NCI-H82 (cell line): ENCODE measurements at regions not wholly inside any gene's neighbourhood (a gene's known extent, or its start where the extent isn't known, plus 50 kb on each side); places are given as distances from the start of the nearest gene placed in this dataset.
A peak's percentile ranks its signal among the peaks of the same experiment; 100 is the strongest.

Experiments
- DNase-seq: peaks from one replicate; lab custom pipeline; 2025; lab: John Stamatoyannopoulos, UW

DNA sequence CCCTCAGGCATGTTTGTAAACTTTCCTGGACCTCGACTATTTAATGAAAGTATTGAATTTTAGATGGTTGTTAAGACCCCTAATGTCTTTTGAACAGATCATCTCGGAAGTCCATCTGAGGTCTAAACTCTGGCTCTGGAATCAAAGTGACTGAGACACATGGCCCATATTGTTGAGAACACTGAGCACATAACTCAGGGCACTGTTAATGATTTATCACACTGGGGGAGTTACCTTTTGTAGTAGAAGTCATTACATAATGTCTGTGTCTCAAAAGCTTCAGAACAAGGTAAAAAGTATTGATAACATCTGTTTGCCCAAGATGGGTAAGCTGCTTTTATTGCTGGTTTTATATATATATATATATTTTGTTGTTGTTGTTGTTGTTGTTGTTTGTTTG is 103.4 kb upstream of the HS3ST1 start:
- no peak for DNase-seq

DNA sequence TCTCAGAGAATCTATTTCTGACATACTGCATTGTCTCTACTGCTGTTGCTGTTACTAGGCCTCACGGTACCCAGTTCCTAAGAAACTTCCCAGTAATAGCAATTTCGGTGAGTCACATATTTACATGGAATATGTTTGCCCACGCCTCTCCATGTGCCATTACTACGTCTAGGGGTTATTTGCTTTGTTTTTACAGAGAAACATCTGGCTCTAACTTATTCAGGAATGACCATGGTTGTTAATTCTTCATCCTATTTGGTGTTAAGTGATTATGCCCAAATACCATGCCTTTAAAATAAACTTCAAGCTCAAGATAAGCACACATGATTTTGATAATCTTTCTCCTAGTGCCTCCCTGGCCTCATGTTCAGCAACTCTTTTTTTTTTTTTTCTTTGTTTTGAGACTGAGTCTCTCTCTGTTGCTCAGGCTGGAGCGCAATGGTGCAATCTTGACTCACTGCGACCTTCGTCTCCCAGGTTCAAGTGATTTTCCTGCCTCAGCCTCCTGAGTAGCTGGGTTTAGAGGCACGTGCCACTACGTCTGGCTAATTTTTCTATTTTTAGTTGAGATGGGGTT is 101.0 kb upstream of the HS3ST1 start:
- no peak for DNase-seq

DNA sequence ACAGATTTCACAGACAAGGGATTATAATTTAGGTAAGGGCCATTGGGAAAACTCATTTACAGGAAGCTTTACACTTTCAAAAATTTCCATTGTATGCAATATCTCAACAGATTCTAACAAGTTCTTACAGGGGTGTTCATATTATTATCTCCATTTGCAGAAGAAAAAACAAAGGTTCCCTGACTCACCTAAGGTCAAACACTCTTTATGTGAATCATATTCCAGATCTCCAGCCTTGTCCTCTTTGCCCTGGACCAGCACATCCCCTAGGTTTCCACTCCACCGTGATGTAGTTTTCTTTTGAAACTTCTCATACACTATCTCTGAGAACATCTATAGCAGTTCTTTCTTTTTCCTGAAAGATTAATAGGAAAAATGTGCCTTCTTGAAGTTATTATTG is 96.4 kb upstream of the HS3ST1 start:
- DNase-seq = no peak

- DNase-seq = no peak
Observed at GRCh38 chr4:11518754-11519153, 90.1 kb upstream of the HS3ST1 start.

- peak; percentile 14 for DNase-seq
Observed at GRCh38 chr4:11514779-11515419, 86.2 kb upstream of the HS3ST1 start.

- no peak for DNase-seq
Observed at GRCh38 chr4:11514003-11514402, 85.3 kb upstream of the HS3ST1 start.

GRCh38 chr4:11512871-11513270 is 84.2 kb upstream of the HS3ST1 start:
- no peak for DNase-seq

DNA sequence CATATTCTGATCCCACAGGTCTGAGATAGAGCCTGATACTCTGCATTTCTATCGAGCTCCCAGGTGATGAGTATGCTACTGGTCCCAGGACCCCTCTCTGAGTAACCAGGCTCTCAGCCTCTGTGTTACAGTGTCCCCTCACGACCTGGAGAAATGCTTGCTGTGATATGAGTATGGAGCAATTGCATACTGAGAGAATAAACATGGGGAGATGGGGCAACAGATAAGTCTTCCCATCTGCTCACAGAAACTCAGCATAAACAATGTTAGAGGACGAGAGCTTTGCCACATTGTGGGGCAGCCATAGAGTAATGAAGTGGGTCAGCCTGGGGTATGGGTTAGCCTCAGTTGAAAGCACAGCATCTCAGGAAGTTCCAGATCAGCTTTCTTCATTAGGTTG is 82.6 kb upstream of the HS3ST1 start:
- no peak for DNase-seq

DNA sequence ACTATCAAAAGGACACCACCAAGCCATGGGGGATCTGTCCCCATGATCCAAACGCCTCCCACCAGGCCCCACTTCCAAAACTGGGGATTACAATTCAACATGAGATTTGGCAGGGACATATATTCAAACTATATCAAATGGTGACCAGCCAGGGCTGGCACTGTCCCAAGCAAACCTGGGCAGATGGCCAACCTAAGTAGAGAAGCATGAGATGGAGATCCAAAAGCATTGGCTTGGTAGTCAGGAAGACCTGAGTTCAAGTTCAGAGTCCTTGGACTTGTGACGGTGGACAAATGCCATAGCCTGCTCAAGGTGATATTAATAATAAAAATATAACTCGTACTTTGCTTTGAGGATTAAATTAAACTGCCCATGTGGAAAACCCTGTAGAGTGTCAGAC is 79.2 kb upstream of the HS3ST1 start:
- no peak for DNase-seq

- DNase-seq = no peak
Observed at GRCh38 chr4:11506194-11506593, 77.5 kb upstream of the HS3ST1 start.

- DNase-seq = no peak
Observed at GRCh38 chr4:11505221-11505971, 76.7 kb upstream of the HS3ST1 start.

GRCh38 chr4:11503166-11503565 is 74.5 kb upstream of the HS3ST1 start:
- DNase-seq = no peak

- no peak for DNase-seq
Observed at GRCh38 chr4:11497972-11498371, 69.3 kb upstream of the HS3ST1 start.

DNA sequence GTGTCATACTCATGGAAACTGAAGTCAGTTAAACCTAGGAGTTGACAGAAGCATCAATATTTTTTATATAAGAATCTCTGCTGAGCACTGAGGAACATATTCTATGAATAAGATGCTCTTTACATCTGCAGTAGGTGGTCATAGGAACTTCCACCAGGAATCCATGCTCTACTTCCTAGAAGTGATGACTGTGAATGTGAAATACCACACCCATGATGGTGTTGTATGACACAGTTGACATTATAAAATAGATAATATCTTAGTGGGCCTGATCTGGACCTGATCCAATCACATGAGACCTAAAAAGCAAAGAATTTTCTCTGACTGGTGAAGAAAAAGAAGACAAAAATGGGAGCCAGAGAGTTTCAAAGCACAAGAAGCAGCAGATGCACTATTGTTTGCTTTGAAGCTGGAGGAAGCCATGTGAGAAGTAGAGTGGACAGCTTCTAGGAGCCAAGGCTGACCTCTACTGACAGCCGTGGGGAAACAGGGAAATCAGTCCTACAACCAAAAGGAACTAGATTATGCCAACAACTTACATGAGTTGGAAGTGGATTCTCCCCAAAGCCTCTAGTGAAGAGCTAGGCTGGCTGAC is 68.6 kb upstream of the HS3ST1 start:
- DNase-seq = no peak

DNA sequence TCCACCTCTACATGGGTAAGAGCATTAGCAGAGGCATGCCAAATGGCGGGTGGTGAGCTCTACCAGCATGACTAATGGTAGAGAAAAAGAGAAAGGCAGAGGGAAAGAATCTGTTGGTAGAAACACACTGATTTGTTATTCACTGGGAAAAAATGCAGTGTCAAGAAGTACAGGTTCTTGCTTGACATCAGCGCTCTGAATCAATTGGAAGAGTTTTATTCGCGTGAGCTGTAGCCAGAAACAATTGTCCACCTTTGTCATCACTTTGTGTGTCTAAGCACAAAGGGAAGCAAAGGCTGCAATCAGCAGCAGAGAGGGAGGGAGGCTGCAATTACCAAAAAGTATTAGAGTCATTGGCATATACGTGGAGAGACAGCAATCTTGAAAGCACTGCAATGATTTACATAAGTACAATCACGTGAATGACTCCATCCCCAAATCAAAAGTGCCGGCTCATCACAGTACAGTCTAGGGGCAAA is 67.7 kb upstream of the HS3ST1 start:
- DNase-seq = no peak

DNA sequence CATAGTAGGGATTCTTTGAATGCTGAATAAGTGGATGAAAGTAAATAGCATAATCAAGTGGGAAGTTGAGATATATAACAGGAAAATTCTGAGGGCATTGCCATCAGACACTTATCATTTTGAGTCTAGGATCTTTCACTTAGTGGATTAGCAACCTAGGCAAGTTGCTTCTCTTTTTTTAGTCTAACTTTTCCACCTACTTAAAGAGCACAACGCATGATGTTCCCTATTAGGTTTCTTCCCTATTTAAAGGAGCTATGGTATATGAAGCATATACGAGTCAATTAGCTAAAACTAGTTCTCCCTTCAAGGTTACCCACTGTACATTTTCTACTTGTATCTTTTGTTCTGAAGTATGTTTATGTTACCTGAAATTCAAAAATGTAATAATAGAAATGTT is 67.1 kb upstream of the HS3ST1 start:
- DNase-seq = no peak

DNA sequence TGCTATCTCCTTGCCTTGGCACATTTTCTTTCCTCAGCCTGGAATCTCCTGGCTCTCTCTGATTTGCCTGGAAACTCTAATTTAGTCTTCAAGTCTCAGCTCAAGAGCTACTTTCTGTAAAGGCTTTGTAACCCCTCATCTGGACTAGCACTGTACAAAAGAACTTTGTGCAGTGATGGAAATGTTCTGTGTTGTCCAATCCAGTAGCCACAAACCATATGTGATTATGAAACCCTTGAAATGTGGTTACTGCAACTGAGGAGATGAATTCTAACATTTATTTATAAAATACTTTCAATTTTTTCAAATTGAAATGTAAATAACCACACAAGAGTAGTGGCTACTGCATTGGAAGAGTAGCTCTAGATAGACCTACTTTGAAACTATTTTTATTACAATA is 66.6 kb upstream of the HS3ST1 start:
- DNase-seq = no peak

GRCh38 chr4:11494232-11494631 is 65.5 kb upstream of the HS3ST1 start:
- no peak for DNase-seq

- DNase-seq = no peak
Observed at GRCh38 chr4:11489453-11490083, 60.9 kb upstream of the HS3ST1 start.

DNA sequence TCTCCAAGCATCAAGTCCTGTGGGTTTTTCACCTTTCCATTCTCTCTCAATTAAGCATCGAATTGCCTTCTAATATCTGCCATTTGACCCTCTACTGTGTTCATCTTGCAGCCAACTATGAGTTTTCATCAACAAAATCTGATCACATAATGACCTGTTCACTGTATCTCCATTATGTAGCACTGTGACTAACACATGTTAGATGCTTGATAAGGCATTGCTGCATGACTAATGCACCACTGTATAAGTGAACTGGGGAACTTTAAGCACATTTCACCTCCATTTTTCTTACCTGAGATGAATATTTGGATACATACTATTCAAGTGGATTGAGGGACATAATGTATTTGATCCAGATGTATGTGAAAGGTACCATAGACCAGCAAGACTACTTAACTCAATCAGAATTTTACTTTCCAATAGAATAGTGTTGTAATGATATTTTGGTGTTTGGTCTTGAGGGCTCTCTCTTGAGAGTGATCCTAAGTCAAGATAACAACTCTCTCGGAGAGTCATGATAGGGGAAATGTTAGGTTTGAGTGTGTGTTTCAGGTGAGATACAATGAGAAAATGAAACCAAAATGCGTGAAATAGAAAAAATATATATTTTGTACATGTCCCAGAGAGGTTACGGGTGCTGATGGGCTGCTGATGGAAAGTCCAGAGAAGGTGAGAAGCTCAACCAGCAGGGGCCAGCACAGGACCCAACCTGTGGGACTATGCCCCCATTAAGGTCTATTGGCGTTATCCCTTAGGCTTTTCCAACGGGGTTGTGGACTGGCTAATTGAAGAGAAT is 60.2 kb upstream of the HS3ST1 start:
- no peak for DNase-seq

DNA sequence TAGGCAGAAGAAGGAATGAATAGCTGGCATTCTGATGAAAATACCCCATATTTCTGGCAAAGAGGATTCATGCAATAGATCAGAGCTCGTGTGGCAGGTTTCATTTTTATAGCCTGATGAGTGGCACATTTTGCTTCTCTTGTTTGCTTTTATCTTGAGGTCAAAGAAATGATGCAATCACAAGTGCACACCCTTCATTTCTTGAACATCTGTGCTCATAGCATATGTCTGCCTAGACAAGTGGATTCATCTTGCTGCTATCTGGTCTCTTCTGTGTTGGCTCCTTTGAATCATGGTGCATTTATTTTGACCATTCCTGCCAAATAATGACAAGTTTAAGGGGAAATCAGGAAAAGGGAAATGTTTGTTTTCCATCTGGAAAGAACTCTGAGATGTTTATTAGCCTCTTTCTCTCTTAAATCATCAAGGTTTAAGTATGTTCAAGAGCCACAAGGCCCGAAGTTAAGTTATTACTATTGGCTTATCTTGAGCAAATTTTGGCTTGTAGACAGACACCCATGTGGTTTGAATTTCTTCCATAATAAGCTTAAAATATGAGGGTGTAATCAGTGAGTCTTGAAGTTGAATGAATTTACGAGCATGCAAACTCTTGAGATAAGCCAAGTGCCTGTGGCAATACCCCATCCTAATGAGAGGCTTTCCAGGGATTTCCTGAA is 59.3 kb upstream of the HS3ST1 start:
- no peak for DNase-seq
